Lung (tissue), 11 donors: ENCODE measurements at regions not wholly inside any gene's neighbourhood (a gene's known extent, or its start where the extent isn't known, plus 50 kb on each side); places are given as distances from the start of the nearest gene placed in this dataset.
"Not testable (repeated sequence)": the region's sequence is repeated elsewhere in the genome, so short reads cannot be mapped to it uniquely, and the experiment has no call there.

Source experiments
- ATAC-seq: fragments of 200-7000 bp; cut with Tn5 transposase; one replicate; pipeline ENCODE4 v1.9.1; 2020; ENCODE audit warnings: moderate number of reproducible peaks; ENCODE audit not compliant: insufficient read depth, low FRiP score
- DNase-seq, 3 donors: peaks; one replicate each; pipeline ENCODE4 v3.0.0-alpha.2; 2013 to 2017
- H3K27ac ChIP-seq, 2 donors: one replicate each; pipeline ENCODE4 v1.5.1; 2013; ENCODE audit warnings: mild to moderate bottlenecking in 2 of 2, moderate library complexity in 2 of 2, control low read depth in 1 of 2, inconsistent platforms in 1 of 2, low read depth in 1 of 2, low read length in 1 of 2
- H3K27me3 ChIP-seq, 3 donors: one replicate each; pipeline ENCODE4 v1.5.1; 2013; ENCODE audit warnings: low read length in 2 of 3; ENCODE audit not compliant: control insufficient read depth in 3 of 3, insufficient read depth in 3 of 3
- H3K36me3 ChIP-seq, 4 donors: one replicate each; pipeline ENCODE4 v1.5.1; 2013; ENCODE audit warnings: low read length in 4 of 4, mild to moderate bottlenecking in 1 of 4, moderate library complexity in 1 of 4; ENCODE audit not compliant: control insufficient read depth in 4 of 4, insufficient read depth in 4 of 4
- H3K4me1 ChIP-seq, 5 donors: one replicate each; pipeline ENCODE4 v1.5.1; 2013; ENCODE audit warnings: low read length in 5 of 5, mild to moderate bottlenecking in 2 of 5, moderate library complexity in 1 of 5; ENCODE audit not compliant: control insufficient read depth in 5 of 5, insufficient read depth in 5 of 5
- H3K4me3 ChIP-seq: one replicate; pipeline ENCODE4 v1.5.1; 2013; ENCODE audit warnings: mild to moderate bottlenecking, control low read depth, moderate library complexity
- H3K9ac ChIP-seq, 2 donors: one replicate each; pipeline ENCODE4 v1.5.1; 2013; ENCODE audit warnings: low read length in 2 of 2, control low read depth in 1 of 2; ENCODE audit not compliant: insufficient read depth in 1 of 2
- H3K9me3 ChIP-seq, 4 donors: one replicate each; pipeline ENCODE4 v1.5.1; 2013; ENCODE audit warnings: low read length in 3 of 4, mild to moderate bottlenecking in 1 of 4, moderate library complexity in 1 of 4; ENCODE audit not compliant: control insufficient read depth in 4 of 4, insufficient read depth in 3 of 4
- CTCF ChIP-seq: IDR thresholded peaks from 2 replicates; pipeline ENCODE4 v1.5.1; 2012; ENCODE audit warnings: mild to moderate bottlenecking; ENCODE audit errors: control extremely low read depth, extremely low read depth
- WGBS, 2 donors: extraction: QIAGEN DNeasy Blood & Tissue Kit; methylation state at CpG; one replicate each; pipeline ENCODE4 v1.1.7; 2013; 5-methylcytosine and 5-hydroxymethylcytosine counted together
- donor health status: control.
- donor health status: control.
- donor health status: Bipolar disorder and iron deficiency.
- donor health status: healthy.
- donor health status: DM: yes; HTN: yes; CAD: no.

- H3K4me1 ChIP-seq = no peaks in the 10 kb centered on the region
- no peaks in the 10 kb centered on the region for H3K36me3 ChIP-seq
- no peak overlapping the region for H3K27ac ChIP-seq
- no peak for ATAC-seq
- DNase-seq = no peak
- TF ChIP-seq CTCF = no peak
- H3K27me3 ChIP-seq = no peaks in the 10 kb centered on the region
- WGBS, 2 donors = 80 to 86% methylated on average over 5 of the region's 5 CpGs
- peaks cover 0 to 4% (median 0%) of the 10 kb centered on the region in 4 donors for H3K9me3 ChIP-seq
- H3K4me3 ChIP-seq = no peak overlapping the region
- no peak overlapping the region for H3K9ac ChIP-seq
Observed at GRCh38 chr3:59496250-59496649, 446.4 kb upstream of the CFAP20DC start.

GRCh38 chr3:59494969-59495368 lies 445.1 kb upstream of the CFAP20DC start:
- H3K27ac ChIP-seq, H3K9ac ChIP-seq, ATAC-seq, DNase-seq, H3K9me3 ChIP-seq, H3K4me3 ChIP-seq, H3K4me1 ChIP-seq, H3K36me3 ChIP-seq, H3K27me3 ChIP-seq: not testable (repeated sequence)
- 88 to 94% methylated on average over 1 of the region's 1 CpG for WGBS, 2 donors

DNA sequence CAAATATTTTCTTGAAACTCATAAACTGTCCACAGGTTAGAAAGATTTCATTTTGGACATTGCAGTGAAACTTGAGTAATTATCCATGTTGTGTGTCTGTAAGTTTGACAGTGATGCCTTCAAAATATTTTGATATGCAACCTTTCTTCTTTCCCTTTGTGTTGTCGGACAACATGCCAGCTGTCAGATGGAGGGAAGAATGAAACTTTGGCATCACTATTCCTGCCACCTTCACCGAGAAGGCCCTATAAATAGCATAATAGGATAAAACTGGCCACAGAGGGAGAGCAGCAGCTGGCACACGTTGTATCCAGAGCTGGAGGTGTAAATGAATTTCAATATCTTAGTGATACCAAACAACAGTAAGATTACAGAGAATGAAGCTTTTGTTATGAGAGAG lies 436.7 kb upstream of the CFAP20DC start:
- H3K4me3 ChIP-seq = no peak overlapping the region
- no peaks in the 10 kb centered on the region for H3K36me3 ChIP-seq
- H3K9me3 ChIP-seq = no peaks in the 10 kb centered on the region
- no peak overlapping the region for H3K9ac ChIP-seq
- H3K27me3 ChIP-seq = no peaks in the 10 kb centered on the region
- no peaks in the 10 kb centered on the region for H3K4me1 ChIP-seq
- ATAC-seq = no peak
- no peak for TF ChIP-seq CTCF
- peak in 1 of 3 donors; percentile 1 for DNase-seq
- H3K27ac ChIP-seq = no peak overlapping the region
- WGBS, 2 donors = 58 to 70% methylated on average over 3 of the region's 3 CpGs

GRCh38 chr3:59483191-59483590 lies 433.4 kb upstream of the CFAP20DC start:
- no peaks in the 10 kb centered on the region for H3K4me1 ChIP-seq
- H3K27me3 ChIP-seq = no peaks in the 10 kb centered on the region
- WGBS, 2 donors = 93 to 96% methylated on average over 3 of the region's 3 CpGs
- H3K4me3 ChIP-seq = no peak overlapping the region
- H3K9ac ChIP-seq = no peak overlapping the region
- ATAC-seq = no peak
- no peak for TF ChIP-seq CTCF
- no peak for DNase-seq
- H3K27ac ChIP-seq = no peak overlapping the region
- H3K36me3 ChIP-seq = no peaks in the 10 kb centered on the region
- H3K9me3 ChIP-seq = no peaks in the 10 kb centered on the region
